H1 (cell line): ENCODE measurements at regions not wholly inside any gene's neighbourhood (a gene's known extent, or its start where the extent isn't known, plus 50 kb on each side); places are given as distances from the start of the nearest gene placed in this dataset.

ENCODE experiments used
- CTCF ChIA-PET: fragments of 300-600 bp; sonication (Branson Sonifier 250); formaldehyde crosslinking; loops from one replicate; lab custom pipeline; 2021; ENCODE audit not compliant: partially characterized antibody; lab: Charles Lee
- POLR2A ChIA-PET: fragments of 300-600 bp; sonication (Branson Sonifier 250); formaldehyde crosslinking; loops from one replicate; lab custom pipeline; 2021; ENCODE audit warnings: inconsistent platforms; ENCODE audit not compliant: partially characterized antibody; lab: Charles Lee
- DNase-seq, 2 experiments: peaks; one replicate each; pipeline versions ENCODE4 v3.0.0 to v3.0.0-alpha.2; 2010 to 2022; ENCODE audit warnings: low spot score in 2 of 2, low read depth in 1 of 2, mixed read lengths in 1 of 2
- FAIRE-seq: peaks from 2 replicates; lab custom pipeline; 2011; peaks lifted over from hg19 to GRCh38; lab: Jason Lieb, UNC
- H2AFZ ChIP-seq: 2 replicates; pipeline ENCODE4 v1.8.1; 2012; ENCODE audit warnings: low read length, inconsistent platforms
- H2AK5ac ChIP-seq: 2 replicates; pipeline ENCODE4 v1.6.1; 2013; ENCODE audit warnings: low read depth, low read length
- H2BK120ac ChIP-seq: replicated peaks from 2 replicates; pipeline ENCODE3; 2013; ENCODE audit warnings: low read depth, low read length, inconsistent platforms
- H2BK12ac ChIP-seq: 2 replicates; pipeline ENCODE4 v1.6.1; 2013; ENCODE audit warnings: low read depth, low read length
- H2BK15ac ChIP-seq: 2 replicates; pipeline ENCODE4 v1.6.1; 2013; ENCODE audit warnings: low read length
- H2BK20ac ChIP-seq: 2 replicates; pipeline ENCODE4 v1.6.1; 2013; ENCODE audit warnings: low read length
- H2BK5ac ChIP-seq: 2 replicates; pipeline ENCODE4 v1.6.1; 2013; ENCODE audit warnings: low read depth, low read length
- H3K14ac ChIP-seq: 2 replicates; pipeline ENCODE4 v1.6.1; 2013; ENCODE audit warnings: inconsistent platforms; ENCODE audit not compliant: insufficient read length
- H3K18ac ChIP-seq: 2 replicates; pipeline ENCODE4 v1.6.1; 2013; ENCODE audit warnings: low read length; ENCODE audit errors: extremely low read depth
- H3K23ac ChIP-seq: 2 replicates; pipeline ENCODE4 v1.6.1; 2013; ENCODE audit warnings: inconsistent platforms; ENCODE audit not compliant: insufficient read length
- H3K23me2 ChIP-seq: 2 replicates; pipeline ENCODE4 v1.6.1; 2013; ENCODE audit warnings: low read depth, low read length
- H3K27ac ChIP-seq: 2 replicates; pipeline ENCODE4 v1.6.1; 2011; ENCODE audit warnings: low read depth, low read length, inconsistent platforms
- H3K27me3 ChIP-seq, 4 experiments: replicated peaks in 1 of 4; 1 replicate in 1 of 4; 2 replicates in 3 of 4; pipeline versions ENCODE4 v1.6.1 to v1.8.1; 2011 to 2013; ENCODE audit warnings: low read length in 3 of 4, mild to moderate bottlenecking in 3 of 4, inconsistent platforms in 2 of 4, mixed read lengths in 2 of 4, moderate library complexity in 1 of 4; ENCODE audit not compliant: control insufficient read depth in 3 of 4, insufficient read depth in 3 of 4; ENCODE audit errors: extremely low read depth in 1 of 4
- H3K36me3 ChIP-seq, 4 experiments: 2 replicates each; pipeline versions ENCODE4 v1.6.1 to v1.8.1; 2011 to 2013; ENCODE audit warnings: mild to moderate bottlenecking in 4 of 4, low read length in 3 of 4, moderate library complexity in 2 of 4, control low read depth in 1 of 4, inconsistent platforms in 1 of 4; ENCODE audit not compliant: insufficient read depth in 4 of 4, control insufficient read depth in 2 of 4
- H3K4ac ChIP-seq: replicated peaks from 2 replicates; pipeline ENCODE3; 2013; ENCODE audit warnings: low read length, low read depth, mixed read lengths, inconsistent platforms; ENCODE audit not compliant: insufficient read length
- H3K4me1 ChIP-seq, 4 experiments: replicated peaks in 1 of 4; 1 replicate in 1 of 4; 2 replicates in 3 of 4; pipeline versions ENCODE4 v1.6.1 to v1.8.1; 2011 to 2013; ENCODE audit warnings: low read length in 3 of 4, inconsistent platforms in 2 of 4, mixed read lengths in 1 of 4; ENCODE audit not compliant: insufficient read depth in 4 of 4, control insufficient read depth in 3 of 4
- H3K4me2 ChIP-seq, 2 experiments: 2 replicates each; pipeline versions ENCODE4 v1.6.1 to v1.8.1; 2011 to 2013; ENCODE audit warnings: low read depth in 2 of 2, low read length in 2 of 2, control low read depth in 1 of 2, inconsistent platforms in 1 of 2, mild to moderate bottlenecking in 1 of 2; ENCODE audit not compliant: insufficient read depth in 1 of 2
- H3K4me3 ChIP-seq, 4 experiments: fragments of 200-600, 300-600 bp in 1 of 4; sonication (generic), shearing (Covaris generic), sonication (Bioruptor Twin) in 1 of 4; 2 replicates each; pipeline versions ENCODE4 v1.5.1 to v1.8.1; 2011 to 2016; ENCODE audit warnings: low read length in 4 of 4, low read depth in 3 of 4, control low read depth in 2 of 4, inconsistent platforms in 2 of 4, mild to moderate bottlenecking in 2 of 4, mixed read lengths in 1 of 4, moderate library complexity in 1 of 4; ENCODE audit not compliant: insufficient read depth in 2 of 4; ENCODE audit errors: extremely low read depth in 1 of 4
- H3K56ac ChIP-seq: replicated peaks from 2 replicates; pipeline ENCODE3; 2013; ENCODE audit warnings: low read depth, mild to moderate bottlenecking, mixed read lengths, low read length, inconsistent platforms; ENCODE audit not compliant: insufficient read length
- H3K79me1 ChIP-seq: 2 replicates; pipeline ENCODE4 v1.6.1; 2013; ENCODE audit warnings: low read depth, low read length, control low read depth
- H3K79me2 ChIP-seq, 2 experiments: 2 replicates each; pipeline versions ENCODE4 v1.6.1 to v1.8.1; 2012 to 2013; ENCODE audit warnings: low read length in 2 of 2, mild to moderate bottlenecking in 2 of 2, inconsistent platforms in 1 of 2; ENCODE audit not compliant: insufficient read depth in 2 of 2, control insufficient read depth in 1 of 2
- H3K9ac ChIP-seq, 4 experiments: replicated peaks in 1 of 4; 1 replicate in 1 of 4; 2 replicates in 3 of 4; pipeline versions ENCODE4 v1.6.1 to v1.8.1; 2011 to 2013; ENCODE audit warnings: low read depth in 3 of 4, low read length in 3 of 4, control low read depth in 2 of 4, mild to moderate bottlenecking in 2 of 4, moderate library complexity in 2 of 4, inconsistent platforms in 1 of 4; ENCODE audit errors: extremely low read depth in 1 of 4
- H3K9me3 ChIP-seq, 2 experiments: 2 replicates each; pipeline versions ENCODE4 v1.6.1 to v1.8.1; 2012 to 2013; ENCODE audit warnings: mild to moderate bottlenecking in 2 of 2, moderate library complexity in 2 of 2, control low read depth in 1 of 2, inconsistent platforms in 1 of 2, low read depth in 1 of 2, low read length in 1 of 2, mixed read lengths in 1 of 2; ENCODE audit not compliant: insufficient read depth in 2 of 2
- H4K20me1 ChIP-seq, 2 experiments: replicated peaks in 1 of 2; 2 replicates each; pipeline versions ENCODE3 to v1.8.1; 2011 to 2013; ENCODE audit warnings: inconsistent platforms in 2 of 2, low read length in 2 of 2, mild to moderate bottlenecking in 1 of 2; ENCODE audit not compliant: insufficient read depth in 2 of 2, control insufficient read depth in 1 of 2
- H4K5ac ChIP-seq: 2 replicates; pipeline ENCODE4 v1.6.1; 2013; ENCODE audit warnings: low read length, low read depth, mixed read lengths, inconsistent platforms; ENCODE audit not compliant: insufficient read length
- H4K8ac ChIP-seq: 2 replicates; pipeline ENCODE4 v1.8.0; 2013; ENCODE audit warnings: mild to moderate bottlenecking, moderate library complexity, low read length, inconsistent platforms; ENCODE audit not compliant: insufficient read depth; ENCODE audit errors: extremely low read depth
- H4K91ac ChIP-seq: replicated peaks from 2 replicates; pipeline ENCODE3; 2013; ENCODE audit warnings: low read length, mixed read lengths, inconsistent platforms; ENCODE audit not compliant: insufficient read length
- ASH2L ChIP-seq: fragments of 200-600, 300-600 bp; sonication (generic); IDR thresholded peaks from one replicate; pipeline ENCODE4 v1.7.1; 2017; ENCODE audit warnings: low read length
- CBX5 ChIP-seq: fragments of 300-800, 300-1000 bp; sonication (generic); IDR thresholded peaks from 2 replicates; pipeline ENCODE4 v1.7.1; 2016; ENCODE audit warnings: antibody characterized with exemption, low read length, low read depth
- CBX8 ChIP-seq: fragments of 300-800, 300-1000 bp; sonication (generic); IDR thresholded peaks from 2 replicates; pipeline ENCODE4 v1.7.1; 2016; ENCODE audit warnings: low read depth, low read length, borderline replicate concordance
- CEBPB ChIP-seq: IDR thresholded peaks from 2 replicates; pipeline ENCODE4 v1.6.1; 2012; ENCODE audit warnings: low read depth, low read length
- EGR1 ChIP-seq: IDR thresholded peaks from 2 replicates; pipeline ENCODE4 v1.6.1; 2011; ENCODE audit warnings: low read depth, low read length, borderline replicate concordance
- JUN ChIP-seq: IDR thresholded peaks from 2 replicates; pipeline ENCODE4 v1.6.1; 2011; ENCODE audit warnings: low read depth, mild to moderate bottlenecking, improper control_type of control experiment, low read length
- KDM1A ChIP-seq: fragments of 200-600, 300-600 bp; sonication (generic); IDR thresholded peaks from 2 replicates; pipeline ENCODE4 v1.7.1; 2016; ENCODE audit warnings: mild to moderate bottlenecking, low read length, borderline replicate concordance
- NRF1 ChIP-seq: IDR thresholded peaks from 2 replicates; pipeline ENCODE4 v1.6.1; 2011; ENCODE audit warnings: mild to moderate bottlenecking, low read depth, low read length, improper control_type of control experiment
- POU5F1 ChIP-seq: IDR thresholded peaks from 2 replicates; pipeline ENCODE4 v1.6.1; 2011; ENCODE audit warnings: low read depth, mild to moderate bottlenecking, low read length, moderate library complexity
- RBBP5 ChIP-seq: IDR thresholded peaks from 2 replicates; pipeline ENCODE4 v1.7.1; 2012; ENCODE audit warnings: low read depth, mild to moderate bottlenecking, inconsistent platforms, low read length, moderate library complexity, borderline replicate concordance
- RXRA ChIP-seq: IDR thresholded peaks from 2 replicates; pipeline ENCODE4 v1.6.1; 2011; ENCODE audit warnings: low read depth, mild to moderate bottlenecking, low read length, moderate library complexity; ENCODE audit not compliant: insufficient read depth
- SAP30 ChIP-seq: fragments of 300-600 bp; sonication (generic); IDR thresholded peaks from 2 replicates; pipeline ENCODE4 v1.7.1; 2012; ENCODE audit warnings: low read length, moderate library complexity, mild to moderate bottlenecking, inconsistent platforms; ENCODE audit not compliant: insufficient read depth, insufficient replicate concordance
- SIRT6 ChIP-seq: IDR thresholded peaks from one replicate; pipeline ENCODE4 v1.7.1; 2012; ENCODE audit warnings: low read length, inconsistent platforms
- SIX5 ChIP-seq: IDR thresholded peaks from 2 replicates; pipeline ENCODE4 v1.6.1; 2011; ENCODE audit warnings: mild to moderate bottlenecking, low read depth, low read length
- TAF7 ChIP-seq: optimal IDR thresholded peaks from 2 replicates; pipeline ENCODE3; 2011; ENCODE audit warnings: low read depth, mild to moderate bottlenecking, inconsistent platforms, low read length, moderate library complexity, borderline replicate concordance
- TBP ChIP-seq: IDR thresholded peaks from 2 replicates; pipeline ENCODE4 v1.6.1; 2011; ENCODE audit warnings: low read depth, low read length, improper control_type of control experiment
- WGBS, 2 experiments: shearing (Covaris generic) in 1 of 2; methylation state at CpG; one replicate each; pipeline versions ENCODE4 v1.1.6 to v1.1.7; 2013 to 2015; ENCODE audit warnings: low lambda C conversion rate in 2 of 2, mixed read lengths in 2 of 2, inconsistent platforms in 1 of 2, low coverage in 1 of 2, missing lambda C conversion rate in 1 of 2; ENCODE audit not compliant: insufficient replicate concordance in 2 of 2, insufficient coverage in 1 of 2, insufficient read length in 1 of 2; ENCODE audit errors: extremely low coverage in 1 of 2, missing lambda C conversion rate in 1 of 2; 5-methylcytosine and 5-hydroxymethylcytosine counted together

GRCh38 chr4:182150645-182151044, 92.6 kb upstream of the TENM3 start:
- H4K20me1 ChIP-seq, result no peaks in the 10 kb centered on the region
- 0 out of 4 replicates have a peak overlapping the region, but pooled peaks of 1 of the 2 experiments have one; percentile 2 for H3K4me2 ChIP-seq
- no peak overlapping the region for H2AK5ac ChIP-seq
- H3K9me3 ChIP-seq, result no peaks in the 10 kb centered on the region
- H3K9ac ChIP-seq, result no peak overlapping the region
- no peak overlapping the region for H4K91ac ChIP-seq
- H3K27me3 ChIP-seq, result no peaks in the 10 kb centered on the region
- H3K23ac ChIP-seq, result no peak overlapping the region
- no peaks in the 10 kb centered on the region for H3K36me3 ChIP-seq
- H2BK120ac ChIP-seq, result no peak overlapping the region
- 83% methylated on average over 3 of the region's 3 CpGs; no CpG with 5 or more reads in 1 of the 2 experiments for WGBS, 2 experiments
- H3K4me3 ChIP-seq, result no peak overlapping the region
- H3K79me1 ChIP-seq, result no peaks in the 10 kb centered on the region
- H4K8ac ChIP-seq, result no peak overlapping the region
- no peak overlapping the region for H2BK20ac ChIP-seq
- H3K23me2 ChIP-seq, result no peaks in the 10 kb centered on the region
- H2BK5ac ChIP-seq, result no peak overlapping the region
- H3K14ac ChIP-seq, result no peak overlapping the region
- ChIA-PET CTCF (no interaction called here), POLR2A (no interaction called here)
- no peak overlapping the region for H2BK12ac ChIP-seq
- no peak overlapping the region for H2AFZ ChIP-seq
- no peak overlapping the region for H3K27ac ChIP-seq
- H3K4me1 ChIP-seq, result peaks cover 0 to 7% (median 2%) of the 10 kb centered on the region in 4 experiments; a peak in 3 of 7 replicates
- no peak overlapping the region for H3K56ac ChIP-seq
- FAIRE-seq (no peak), DNase-seq (no peak)
- H3K4ac ChIP-seq, result no peak overlapping the region
- peaks cover 0 to 97% of the 10 kb centered on the region in 2 experiments; a peak in 2 of 4 replicates for H3K79me2 ChIP-seq
- H3K18ac ChIP-seq, result no peak overlapping the region
- no peak overlapping the region for H4K5ac ChIP-seq
- no peak overlapping the region for H2BK15ac ChIP-seq
- TF ChIP-seq SAP30 (no peak), TAF7 (no peak), RBBP5 (no peak), POU5F1 (no peak), EGR1 (no peak), ASH2L (no peak), RXRA (no peak), SIX5 (no peak), NRF1 (no peak), SIRT6 (no peak), JUN (no peak), CBX8 (no peak), CEBPB (no peak), TBP (no peak), CBX5 (no peak), KDM1A (no peak)
